H1 (cell line): ENCODE measurements at regions not wholly inside any gene's neighbourhood (a gene's known extent, or its start where the extent isn't known, plus 50 kb on each side); places are given as distances from the start of the nearest gene placed in this dataset.

Experiments used
- CTCF ChIA-PET: fragments of 300-600 bp; sonication (Branson Sonifier 250); formaldehyde crosslinking; loops from one replicate; lab custom pipeline; 2021; ENCODE audit not compliant: partially characterized antibody; lab: Charles Lee
- POLR2A ChIA-PET: fragments of 300-600 bp; sonication (Branson Sonifier 250); formaldehyde crosslinking; loops from one replicate; lab custom pipeline; 2021; ENCODE audit warnings: inconsistent platforms; ENCODE audit not compliant: partially characterized antibody; lab: Charles Lee
- DNase-seq, 2 experiments: peaks; one replicate each; pipeline versions ENCODE4 v3.0.0 to v3.0.0-alpha.2; 2010 to 2022; ENCODE audit warnings: low spot score in 2 of 2, low read depth in 1 of 2, mixed read lengths in 1 of 2
- FAIRE-seq: peaks from 2 replicates; lab custom pipeline; 2011; peaks lifted over from hg19 to GRCh38; lab: Jason Lieb, UNC
- H2AFZ ChIP-seq: 2 replicates; pipeline ENCODE4 v1.8.1; 2012; ENCODE audit warnings: low read length, inconsistent platforms
- H2AK5ac ChIP-seq: 2 replicates; pipeline ENCODE4 v1.6.1; 2013; ENCODE audit warnings: low read depth, low read length
- H2BK120ac ChIP-seq: replicated peaks from 2 replicates; pipeline ENCODE3; 2013; ENCODE audit warnings: low read depth, low read length, inconsistent platforms
- H2BK12ac ChIP-seq: 2 replicates; pipeline ENCODE4 v1.6.1; 2013; ENCODE audit warnings: low read depth, low read length
- H2BK15ac ChIP-seq: 2 replicates; pipeline ENCODE4 v1.6.1; 2013; ENCODE audit warnings: low read length
- H2BK20ac ChIP-seq: 2 replicates; pipeline ENCODE4 v1.6.1; 2013; ENCODE audit warnings: low read length
- H2BK5ac ChIP-seq: 2 replicates; pipeline ENCODE4 v1.6.1; 2013; ENCODE audit warnings: low read depth, low read length
- H3K14ac ChIP-seq: 2 replicates; pipeline ENCODE4 v1.6.1; 2013; ENCODE audit warnings: inconsistent platforms; ENCODE audit not compliant: insufficient read length
- H3K18ac ChIP-seq: 2 replicates; pipeline ENCODE4 v1.6.1; 2013; ENCODE audit warnings: low read length; ENCODE audit errors: extremely low read depth
- H3K23ac ChIP-seq: 2 replicates; pipeline ENCODE4 v1.6.1; 2013; ENCODE audit warnings: inconsistent platforms; ENCODE audit not compliant: insufficient read length
- H3K23me2 ChIP-seq: 2 replicates; pipeline ENCODE4 v1.6.1; 2013; ENCODE audit warnings: low read depth, low read length
- H3K27ac ChIP-seq: 2 replicates; pipeline ENCODE4 v1.6.1; 2011; ENCODE audit warnings: low read depth, low read length, inconsistent platforms
- H3K27me3 ChIP-seq, 4 experiments: replicated peaks in 1 of 4; 1 replicate in 1 of 4; 2 replicates in 3 of 4; pipeline versions ENCODE4 v1.6.1 to v1.8.1; 2011 to 2013; ENCODE audit warnings: low read length in 3 of 4, mild to moderate bottlenecking in 3 of 4, inconsistent platforms in 2 of 4, mixed read lengths in 2 of 4, moderate library complexity in 1 of 4; ENCODE audit not compliant: control insufficient read depth in 3 of 4, insufficient read depth in 3 of 4; ENCODE audit errors: extremely low read depth in 1 of 4
- H3K36me3 ChIP-seq, 4 experiments: 2 replicates each; pipeline versions ENCODE4 v1.6.1 to v1.8.1; 2011 to 2013; ENCODE audit warnings: mild to moderate bottlenecking in 4 of 4, low read length in 3 of 4, moderate library complexity in 2 of 4, control low read depth in 1 of 4, inconsistent platforms in 1 of 4; ENCODE audit not compliant: insufficient read depth in 4 of 4, control insufficient read depth in 2 of 4
- H3K4ac ChIP-seq: replicated peaks from 2 replicates; pipeline ENCODE3; 2013; ENCODE audit warnings: low read length, low read depth, mixed read lengths, inconsistent platforms; ENCODE audit not compliant: insufficient read length
- H3K4me1 ChIP-seq, 4 experiments: replicated peaks in 1 of 4; 1 replicate in 1 of 4; 2 replicates in 3 of 4; pipeline versions ENCODE4 v1.6.1 to v1.8.1; 2011 to 2013; ENCODE audit warnings: low read length in 3 of 4, inconsistent platforms in 2 of 4, mixed read lengths in 1 of 4; ENCODE audit not compliant: insufficient read depth in 4 of 4, control insufficient read depth in 3 of 4
- H3K4me2 ChIP-seq, 2 experiments: 2 replicates each; pipeline versions ENCODE4 v1.6.1 to v1.8.1; 2011 to 2013; ENCODE audit warnings: low read depth in 2 of 2, low read length in 2 of 2, control low read depth in 1 of 2, inconsistent platforms in 1 of 2, mild to moderate bottlenecking in 1 of 2; ENCODE audit not compliant: insufficient read depth in 1 of 2
- H3K4me3 ChIP-seq, 4 experiments: fragments of 200-600, 300-600 bp in 1 of 4; sonication (generic), shearing (Covaris generic), sonication (Bioruptor Twin) in 1 of 4; 2 replicates each; pipeline versions ENCODE4 v1.5.1 to v1.8.1; 2011 to 2016; ENCODE audit warnings: low read length in 4 of 4, low read depth in 3 of 4, control low read depth in 2 of 4, inconsistent platforms in 2 of 4, mild to moderate bottlenecking in 2 of 4, mixed read lengths in 1 of 4, moderate library complexity in 1 of 4; ENCODE audit not compliant: insufficient read depth in 2 of 4; ENCODE audit errors: extremely low read depth in 1 of 4
- H3K56ac ChIP-seq: replicated peaks from 2 replicates; pipeline ENCODE3; 2013; ENCODE audit warnings: low read depth, mild to moderate bottlenecking, mixed read lengths, low read length, inconsistent platforms; ENCODE audit not compliant: insufficient read length
- H3K79me1 ChIP-seq: 2 replicates; pipeline ENCODE4 v1.6.1; 2013; ENCODE audit warnings: low read depth, low read length, control low read depth
- H3K79me2 ChIP-seq, 2 experiments: 2 replicates each; pipeline versions ENCODE4 v1.6.1 to v1.8.1; 2012 to 2013; ENCODE audit warnings: low read length in 2 of 2, mild to moderate bottlenecking in 2 of 2, inconsistent platforms in 1 of 2; ENCODE audit not compliant: insufficient read depth in 2 of 2, control insufficient read depth in 1 of 2
- H3K9ac ChIP-seq, 4 experiments: replicated peaks in 1 of 4; 1 replicate in 1 of 4; 2 replicates in 3 of 4; pipeline versions ENCODE4 v1.6.1 to v1.8.1; 2011 to 2013; ENCODE audit warnings: low read depth in 3 of 4, low read length in 3 of 4, control low read depth in 2 of 4, mild to moderate bottlenecking in 2 of 4, moderate library complexity in 2 of 4, inconsistent platforms in 1 of 4; ENCODE audit errors: extremely low read depth in 1 of 4
- H3K9me3 ChIP-seq, 2 experiments: 2 replicates each; pipeline versions ENCODE4 v1.6.1 to v1.8.1; 2012 to 2013; ENCODE audit warnings: mild to moderate bottlenecking in 2 of 2, moderate library complexity in 2 of 2, control low read depth in 1 of 2, inconsistent platforms in 1 of 2, low read depth in 1 of 2, low read length in 1 of 2, mixed read lengths in 1 of 2; ENCODE audit not compliant: insufficient read depth in 2 of 2
- H4K20me1 ChIP-seq, 2 experiments: replicated peaks in 1 of 2; 2 replicates each; pipeline versions ENCODE3 to v1.8.1; 2011 to 2013; ENCODE audit warnings: inconsistent platforms in 2 of 2, low read length in 2 of 2, mild to moderate bottlenecking in 1 of 2; ENCODE audit not compliant: insufficient read depth in 2 of 2, control insufficient read depth in 1 of 2
- H4K5ac ChIP-seq: 2 replicates; pipeline ENCODE4 v1.6.1; 2013; ENCODE audit warnings: low read length, low read depth, mixed read lengths, inconsistent platforms; ENCODE audit not compliant: insufficient read length
- H4K8ac ChIP-seq: 2 replicates; pipeline ENCODE4 v1.8.0; 2013; ENCODE audit warnings: mild to moderate bottlenecking, moderate library complexity, low read length, inconsistent platforms; ENCODE audit not compliant: insufficient read depth; ENCODE audit errors: extremely low read depth
- H4K91ac ChIP-seq: replicated peaks from 2 replicates; pipeline ENCODE3; 2013; ENCODE audit warnings: low read length, mixed read lengths, inconsistent platforms; ENCODE audit not compliant: insufficient read length
- BCL11A ChIP-seq, 2 experiments: IDR thresholded peaks; one replicate each; pipeline ENCODE4 v1.6.1; 2011; ENCODE audit warnings: low read depth in 2 of 2, low read length in 2 of 2, mild to moderate bottlenecking in 2 of 2
- BRCA1 ChIP-seq: IDR thresholded peaks from 2 replicates; pipeline ENCODE4 v1.6.1; 2012; ENCODE audit warnings: low read depth, low read length, improper control_type of control experiment
- EGR1 ChIP-seq: IDR thresholded peaks from 2 replicates; pipeline ENCODE4 v1.6.1; 2011; ENCODE audit warnings: low read depth, low read length, borderline replicate concordance
- EP300 ChIP-seq, 2 experiments: IDR thresholded peaks; 1 replicate in 1 of 2; 2 replicates in 1 of 2; pipeline ENCODE4 v1.6.1; 2011 to 2012; ENCODE audit warnings: low read depth in 2 of 2, low read length in 2 of 2, mild to moderate bottlenecking in 2 of 2, borderline replicate concordance in 1 of 2, inconsistent platforms in 1 of 2, moderate library complexity in 1 of 2
- JUND ChIP-seq: IDR thresholded peaks from 2 replicates; pipeline ENCODE4 v1.6.1; 2011; ENCODE audit warnings: mild to moderate bottlenecking, improper control_type of control experiment, low read length
- NANOG ChIP-seq: IDR thresholded peaks from 2 replicates; pipeline ENCODE4 v1.6.1; 2011; ENCODE audit warnings: low read length, low read depth, mild to moderate bottlenecking, inconsistent platforms; ENCODE audit not compliant: insufficient read depth, poor library complexity, severe bottlenecking
- POU5F1 ChIP-seq: IDR thresholded peaks from 2 replicates; pipeline ENCODE4 v1.6.1; 2011; ENCODE audit warnings: low read depth, mild to moderate bottlenecking, low read length, moderate library complexity
- TCF12 ChIP-seq: IDR thresholded peaks from 2 replicates; pipeline ENCODE4 v1.6.1; 2011; ENCODE audit warnings: low read depth, mild to moderate bottlenecking, low read length
- WGBS, 2 experiments: shearing (Covaris generic) in 1 of 2; methylation state at CpG; one replicate each; pipeline versions ENCODE4 v1.1.6 to v1.1.7; 2013 to 2015; ENCODE audit warnings: low lambda C conversion rate in 2 of 2, mixed read lengths in 2 of 2, inconsistent platforms in 1 of 2, low coverage in 1 of 2, missing lambda C conversion rate in 1 of 2; ENCODE audit not compliant: insufficient replicate concordance in 2 of 2, insufficient coverage in 1 of 2, insufficient read length in 1 of 2; ENCODE audit errors: extremely low coverage in 1 of 2, missing lambda C conversion rate in 1 of 2; 5-methylcytosine and 5-hydroxymethylcytosine counted together
- TF ChIP-seq, protein P1 (sequence below): IDR thresholded peaks from 2 replicates; pipeline ENCODE4 v1.6.1; 2011; ENCODE audit warnings: low read length, improper control_type of control experiment

DNA sequence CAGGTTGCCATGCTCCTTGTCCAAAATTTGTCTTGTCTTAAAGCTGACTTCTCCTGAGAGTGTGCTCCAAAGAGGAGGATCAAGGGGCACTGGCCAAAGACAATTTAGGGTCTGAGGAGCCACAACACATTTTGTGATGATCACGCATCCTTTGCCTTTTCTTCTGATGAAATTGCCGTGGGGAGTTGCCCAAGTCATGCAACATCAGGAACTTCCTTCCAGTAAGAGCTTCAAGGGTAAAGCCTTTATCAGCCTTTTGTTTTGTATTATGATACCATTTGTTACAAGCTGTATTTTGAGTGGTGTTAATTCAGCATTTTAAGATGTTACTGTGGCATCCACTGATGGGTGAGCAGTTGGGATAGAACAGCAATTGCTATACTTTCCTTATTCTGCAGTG, 131.2 kb upstream of the MKI67 start:
- Histone ChIP-seq H2BK5ac (no peak overlapping the region), H3K23ac (no peak overlapping the region), H3K23me2 (no peaks in the 10 kb centered on the region), H4K5ac (no peak overlapping the region), H3K79me1 (no peaks in the 10 kb centered on the region), H3K79me2 (no peaks in the 10 kb centered on the region), H3K27ac (no peak overlapping the region), H3K18ac (no peak overlapping the region), H3K4me1 (no peaks in the 10 kb centered on the region), H2AFZ (no peak overlapping the region), H2AK5ac (no peak overlapping the region), H3K14ac (no peak overlapping the region), H3K27me3 (no peaks in the 10 kb centered on the region), H2BK15ac (no peak overlapping the region), H3K9ac (no peak overlapping the region), H2BK20ac (no peak overlapping the region), H4K91ac (no peak overlapping the region), H3K9me3 (no peaks in the 10 kb centered on the region), H3K4me2 (no peak overlapping the region), H4K8ac (no peak overlapping the region), H3K4me3 (no peak overlapping the region), H3K56ac (no peak overlapping the region), H2BK12ac (no peak overlapping the region), H2BK120ac (no peak overlapping the region), H3K36me3 (no peaks in the 10 kb centered on the region), H4K20me1 (no peaks in the 10 kb centered on the region), H3K4ac (no peak overlapping the region)
- DNase-seq, result no peak
- FAIRE-seq, result no peak
- CTCF ChIA-PET, result no interaction called here
- POLR2A ChIA-PET, result no interaction called here
- 90% methylated on average over 2 of the region's 2 CpGs; no CpG with 5 or more reads in 1 of the 2 experiments for WGBS, 2 experiments
- TF ChIP-seq BRCA1 (no peak), POU5F1 (no peak), TCF12 (no peak), EP300 (IDR thresholded peaks at IDR 0.05; ENCODE audit: borderline replicate concordance in 1 of 2, low read depth in 2 of 2, low read length in 2 of 2) (no peak), JUND (no peak), EGR1 (no peak), BCL11A (IDR thresholded peaks at IDR 0.05; ENCODE audit: low read depth in 2 of 2, low read length in 2 of 2) (no peak), NANOG (no peak)
- TF ChIP-seq, protein P1, sequence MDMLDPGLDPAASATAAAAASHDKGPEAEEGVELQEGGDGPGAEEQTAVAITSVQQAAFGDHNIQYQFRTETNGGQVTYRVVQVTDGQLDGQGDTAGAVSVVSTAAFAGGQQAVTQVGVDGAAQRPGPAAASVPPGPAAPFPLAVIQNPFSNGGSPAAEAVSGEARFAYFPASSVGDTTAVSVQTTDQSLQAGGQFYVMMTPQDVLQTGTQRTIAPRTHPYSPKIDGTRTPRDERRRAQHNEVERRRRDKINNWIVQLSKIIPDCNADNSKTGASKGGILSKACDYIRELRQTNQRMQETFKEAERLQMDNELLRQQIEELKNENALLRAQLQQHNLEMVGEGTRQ, result no peak
